Right lobe of liver (tissue), 6 donors: ENCODE measurements at regions not wholly inside any gene's neighbourhood (a gene's known extent, or its start where the extent isn't known, plus 50 kb on each side); places are given as distances from the start of the nearest gene placed in this dataset.

Experiments
- ATAC-seq, 4 donors: fragments of 200-7000 bp; cut with Tn5 transposase; one replicate each; pipeline ENCODE4 v1.9.1; 2020; ENCODE audit warnings: mild to moderate bottlenecking in 4 of 4, moderate library complexity in 4 of 4
- DNase-seq, 3 donors: peaks; one replicate each; pipeline ENCODE4 v3.0.0-alpha.2; 2020
- H3K27ac ChIP-seq, 3 donors: fragments of 200-600 bp; one replicate each; pipeline ENCODE4 v1.8.0; 2022
- H3K27me3 ChIP-seq, 2 donors: fragments of 200-600 bp; one replicate each; pipeline ENCODE4 v1.8.0; 2022
- H3K36me3 ChIP-seq, 4 donors: fragments of 200-600 bp; sonication (generic) in 1 of 4; one replicate each; pipeline versions ENCODE4 v1.5.1 to v1.8.0; 2017 to 2022; ENCODE audit warnings: control low read depth in 1 of 4
- H3K4me1 ChIP-seq, 4 donors: fragments of 200-600 bp; sonication (generic) in 1 of 4; one replicate each; pipeline versions ENCODE4 v1.5.1 to v1.8.0; 2017 to 2022; ENCODE audit warnings: control low read depth in 1 of 4
- H3K4me3 ChIP-seq, 3 donors: fragments of 200-600 bp; one replicate each; pipeline ENCODE4 v1.8.0; 2022
- H3K9me3 ChIP-seq, 4 donors: fragments of 200-600 bp; sonication (generic) in 1 of 4; one replicate each; pipeline versions ENCODE4 v1.5.1 to v1.8.0; 2017 to 2022; ENCODE audit warnings: control low read depth in 1 of 4
- CTCF ChIP-seq, 4 donors: fragments of 200-600 bp in 3 of 4; fragments of 450-650 bp in 1 of 4; IDR thresholded peaks; one replicate each; pipeline versions ENCODE4 v1.5.1 to v1.8.0; 2016 to 2022; ENCODE audit warnings: antibody characterized with exemption in 4 of 4, mild to moderate bottlenecking in 2 of 4
- POLR2A ChIP-seq: fragments of 450-650 bp; IDR thresholded peaks from one replicate; pipeline ENCODE4 v1.6.1; 2017; ENCODE audit warnings: antibody characterized with exemption, mild to moderate bottlenecking
- WGBS: methylation state at CpG from one replicate; pipeline ENCODE4 v1.1.6; 2018; ENCODE audit warnings: low coverage, low lambda C conversion rate; ENCODE audit not compliant: insufficient coverage; ENCODE audit errors: missing lambda C conversion rate; 5-methylcytosine and 5-hydroxymethylcytosine counted together
- intact Hi-C, 2 donors: fragments of 100-400 bp; cut with DNase I; formaldehyde crosslinking; loops; one replicate each; pipeline versions ENCODE4 v1.11.2 to v1.14.1; 2022
- donor health status: DM: no; HTN: yes; CAD: no.
- donor health status: DM: no; HTN: no; CAD: no.
- donor health status: DM: no; HTN: no; CAD: no.
- donor health status: DM: no; HTN: yes; CAD: no.
- donor health status: DM: no; HTN: yes; CAD: no.

DNA sequence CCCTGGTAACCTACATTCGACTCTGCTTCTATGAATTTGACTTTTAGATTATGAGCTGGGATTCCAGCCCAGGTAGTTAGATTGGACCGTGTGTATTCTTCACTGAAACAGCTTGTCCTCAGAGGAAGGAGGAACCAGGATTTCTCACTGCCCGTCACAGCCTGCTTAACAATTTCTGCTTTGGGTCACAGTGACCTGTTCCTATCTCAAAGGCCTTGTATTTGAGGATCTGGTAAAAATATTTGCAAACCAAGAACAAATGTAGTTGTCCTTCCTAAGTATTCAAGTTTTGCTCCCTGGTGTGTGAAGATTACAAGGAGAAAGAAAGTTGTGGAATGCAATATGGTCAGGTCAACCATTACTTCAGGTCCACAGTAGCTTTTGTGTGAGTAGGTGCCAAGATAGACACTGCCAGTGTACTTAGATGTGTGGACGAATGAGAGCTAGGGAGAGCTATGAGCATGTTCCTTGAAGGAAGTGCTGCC is 55.1 kb downstream of the KIF4B start:
- Histone ChIP-seq H3K4me1 (no peaks in the 10 kb centered on the region), H3K27me3 (no peaks in the 10 kb centered on the region), H3K9me3 (no peaks in the 10 kb centered on the region), H3K36me3 (no peaks in the 10 kb centered on the region), H3K27ac (no peak overlapping the region), H3K4me3 (no peak overlapping the region)
- no peak for TF ChIP-seq CTCF (IDR thresholded peaks at IDR 0.05)
- no peak for TF ChIP-seq POLR2A
- DNase-seq = no peak
- 52% methylated on average over 4 of the region's 4 CpGs for WGBS
- ATAC-seq = no peak
- intact Hi-C loops = no loop called here

DNA sequence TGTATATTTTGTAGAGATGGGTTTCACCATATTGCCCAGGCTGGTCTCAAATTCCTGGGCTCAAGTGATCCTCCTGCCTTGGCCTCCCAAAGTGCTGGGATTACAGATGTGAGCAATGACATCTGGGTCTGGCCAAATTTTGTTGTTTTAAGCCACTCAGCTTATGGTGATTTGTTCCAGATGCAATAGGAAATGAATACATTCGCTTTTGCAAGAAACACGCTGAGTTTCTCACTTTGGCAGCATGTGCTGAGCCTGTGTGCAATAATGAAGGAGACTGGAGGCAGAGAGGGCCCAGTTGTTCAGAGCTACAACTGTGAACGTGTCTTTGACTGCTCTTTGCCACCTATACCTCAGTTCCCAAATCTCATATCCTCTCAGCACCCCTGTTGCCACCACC is 56.4 kb downstream of the KIF4B start:
- Histone ChIP-seq H3K4me1 (no peaks in the 10 kb centered on the region), H3K27ac (no peak overlapping the region), H3K4me3 (no peak overlapping the region), H3K36me3 (no peaks in the 10 kb centered on the region), H3K9me3 (no peaks in the 10 kb centered on the region), H3K27me3 (no peaks in the 10 kb centered on the region)
- no peak for TF ChIP-seq POLR2A
- no peak for TF ChIP-seq CTCF (IDR thresholded peaks at IDR 0.05)
- ATAC-seq (no peak), DNase-seq (no peak)
- no CpG with 5 or more reads among the region's 3 CpGs for WGBS
- intact Hi-C loops = no loop called here

DNA sequence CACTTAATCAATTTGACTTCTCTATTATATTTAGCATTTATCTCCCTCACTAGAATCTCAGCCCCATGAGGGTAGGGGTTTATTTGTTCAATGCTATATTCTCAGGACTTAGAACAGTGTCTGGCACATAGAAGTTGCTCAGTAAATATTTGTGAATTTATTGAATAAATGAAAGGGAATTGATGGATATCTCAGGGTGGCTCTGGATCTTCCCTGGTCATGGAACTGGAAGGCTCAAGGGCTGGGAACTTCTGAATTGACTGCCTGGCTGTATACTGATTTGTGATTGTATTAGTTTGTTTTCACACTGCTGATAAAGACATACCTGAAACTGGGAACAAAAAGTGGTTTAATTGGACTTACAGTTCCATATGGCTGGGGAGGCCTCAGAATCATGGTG is 57.2 kb downstream of the KIF4B start:
- ATAC-seq (no peak), DNase-seq (no peak)
- Histone ChIP-seq H3K4me1 (no peaks in the 10 kb centered on the region), H3K36me3 (no peaks in the 10 kb centered on the region), H3K4me3 (no peak overlapping the region), H3K9me3 (no peaks in the 10 kb centered on the region), H3K27ac (no peak overlapping the region), H3K27me3 (no peaks in the 10 kb centered on the region)
- TF ChIP-seq POLR2A (no peak), CTCF (IDR thresholded peaks at IDR 0.05) (no peak)
- intact Hi-C loops = no loop called here

- Histone ChIP-seq H3K27me3 (no peaks in the 10 kb centered on the region), H3K4me1 (no peaks in the 10 kb centered on the region), H3K36me3 (no peaks in the 10 kb centered on the region), H3K4me3 (no peak overlapping the region), H3K27ac (no peak overlapping the region), H3K9me3 (no peaks in the 10 kb centered on the region)
- WGBS = 100% methylated on average over 5 of the region's 5 CpGs
- TF ChIP-seq POLR2A = no peak
- no peak for TF ChIP-seq CTCF (IDR thresholded peaks at IDR 0.05)
- ATAC-seq = no peak
- intact Hi-C loops = no loop called here
- no peak for DNase-seq
Measured at GRCh38 chr5:155076379-155076778, 62.8 kb downstream of the KIF4B start.

GRCh38 chr5:155079698-155080097 is 66.1 kb downstream of the KIF4B start:
- ATAC-seq = no peak
- intact Hi-C loops = no loop called here
- no peak overlapping the region for H3K27ac ChIP-seq
- no peaks in the 10 kb centered on the region for H3K9me3 ChIP-seq
- TF ChIP-seq CTCF (IDR thresholded peaks at IDR 0.05) (no peak), POLR2A (no peak)
- 65% methylated on average over 3 of the region's 3 CpGs for WGBS
- no peak for DNase-seq
- no peaks in the 10 kb centered on the region for H3K4me1 ChIP-seq
- no peaks in the 10 kb centered on the region for H3K27me3 ChIP-seq
- H3K4me3 ChIP-seq = no peak overlapping the region
- no peaks in the 10 kb centered on the region for H3K36me3 ChIP-seq
